ENCODE measurements at regions not wholly inside any gene's neighbourhood (a gene's known extent, or its start where the extent isn't known, plus 50 kb on each side); places are given as distances from the start of the nearest gene placed in this dataset.

DNA sequence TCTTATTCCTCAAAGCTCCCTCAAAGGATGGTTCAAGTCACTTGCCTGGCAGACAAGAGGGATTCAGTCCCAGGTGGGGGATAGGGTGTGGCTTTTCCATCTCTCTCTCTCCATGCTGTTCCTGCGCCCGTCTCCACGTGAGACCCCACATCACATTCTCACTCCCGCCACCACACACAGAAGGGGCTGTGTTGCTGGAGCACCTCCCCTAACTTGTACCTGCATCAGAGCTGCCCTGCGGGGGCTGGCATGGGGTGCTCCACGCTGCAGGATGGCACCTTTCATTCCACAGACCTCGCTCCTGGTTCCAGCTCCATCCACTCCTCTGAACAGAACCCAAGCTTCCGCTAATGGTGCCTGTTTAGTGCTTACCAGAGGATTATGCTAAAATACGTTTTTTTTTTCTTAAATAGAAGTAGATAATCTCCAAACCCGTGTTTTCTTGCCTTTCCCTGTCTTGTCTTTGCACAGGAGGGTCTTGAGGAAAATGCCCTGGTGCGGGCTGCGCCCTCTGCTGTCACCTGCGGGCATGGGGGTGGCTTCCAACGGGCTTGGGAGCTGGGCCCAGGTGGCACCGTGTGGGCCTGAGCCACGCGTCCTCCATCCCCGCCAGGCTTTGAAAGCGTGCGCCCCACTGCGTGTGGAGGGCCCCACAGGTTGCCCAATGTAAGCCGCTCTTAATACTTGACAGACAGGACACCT lies 985.6 kb downstream of the BRD1 start:
- Histone ChIP-seq H3K4me1 (ENCODE audit: control insufficient read depth, insufficient read depth, low read length) (no peaks in the 10 kb centered on the region), H3K9me3 (ENCODE audit: control insufficient read depth in 2 of 2, low read length in 2 of 2) (peaks cover 0 to 7% of the 10 kb centered on the region in 2 donors), H3K9ac (ENCODE audit: low read length in 2 of 2) (no peak overlapping the region), H3K27me3 (ENCODE audit: control insufficient read depth in 1 of 2, insufficient read depth in 2 of 2, low read length in 2 of 2) (peaks cover 2 to 3% of the 10 kb centered on the region in 2 donors), H3K27ac (ENCODE audit: low read length) (no peak overlapping the region), H3K36me3 (ENCODE audit: control insufficient read depth in 2 of 2, insufficient read depth in 2 of 2, low read length in 2 of 2) (no peaks in the 10 kb centered on the region), H3K4me3 (ENCODE audit: low read length in 2 of 2) (no peak overlapping the region)

DNA sequence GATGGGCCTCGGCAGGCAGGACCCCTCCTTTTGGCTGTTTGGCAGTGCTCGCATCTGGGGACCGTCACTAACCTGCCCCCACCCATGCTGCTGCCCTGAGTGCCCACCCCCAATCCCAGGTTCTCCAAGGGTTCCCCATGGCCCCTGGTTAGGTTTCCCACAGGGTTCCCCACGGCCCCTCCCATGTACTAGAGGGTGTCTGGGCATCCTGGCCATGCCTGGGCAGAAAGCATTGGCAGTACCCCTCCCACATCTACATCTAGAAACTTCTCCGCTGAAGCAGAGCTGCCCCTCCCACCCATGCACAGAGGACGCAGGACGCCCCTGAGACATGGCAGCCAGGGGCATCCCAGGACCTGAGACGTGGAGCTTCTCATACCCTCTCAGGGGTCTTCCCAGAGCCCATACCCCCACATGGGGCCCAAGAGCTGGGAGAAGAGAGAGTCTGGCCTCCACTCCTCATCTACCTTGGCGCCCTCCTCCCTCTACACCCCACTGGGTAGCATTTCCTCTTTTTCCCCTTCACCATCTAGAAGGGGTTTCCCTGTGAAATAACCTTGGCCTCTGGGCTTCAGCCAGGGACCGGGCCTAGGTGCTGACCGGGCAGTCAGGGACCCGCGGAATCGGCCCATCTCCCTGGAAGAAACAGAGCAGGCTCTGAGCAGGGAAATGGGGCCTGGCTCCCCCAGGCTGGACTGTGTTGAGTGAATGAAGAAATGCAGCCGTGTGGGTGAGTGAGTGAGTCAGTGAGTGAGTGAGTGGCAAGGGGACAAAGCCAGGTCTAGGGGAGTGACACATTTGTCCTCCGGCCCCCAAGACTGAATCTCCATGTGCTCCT lies 987.3 kb downstream of the BRD1 start:
- no peak overlapping the region for H3K9ac ChIP-seq (ENCODE audit: low read length in 2 of 2)
- H3K9me3 ChIP-seq (ENCODE audit: control insufficient read depth in 2 of 2, low read length in 2 of 2) = peaks cover 0 to 7% of the 10 kb centered on the region in 2 donors
- no peak overlapping the region for H3K4me3 ChIP-seq (ENCODE audit: low read length in 2 of 2)
- no peaks in the 10 kb centered on the region for H3K4me1 ChIP-seq (ENCODE audit: control insufficient read depth, insufficient read depth, low read length)
- H3K27ac ChIP-seq (ENCODE audit: low read length) = no peak overlapping the region
- H3K27me3 ChIP-seq (ENCODE audit: control insufficient read depth in 1 of 2, insufficient read depth in 2 of 2, low read length in 2 of 2) = peaks cover 2 to 6% of the 10 kb centered on the region in 2 donors
- no peaks in the 10 kb centered on the region for H3K36me3 ChIP-seq (ENCODE audit: control insufficient read depth in 2 of 2, insufficient read depth in 2 of 2, low read length in 2 of 2)

GRCh38 chr22:48838846-48839730 lies 988.6 kb downstream of the BRD1 start:
- H3K4me3 ChIP-seq (ENCODE audit: low read length in 2 of 2) = no peak overlapping the region
- peaks cover 2 to 3% of the 10 kb centered on the region in 2 donors for H3K27me3 ChIP-seq (ENCODE audit: control insufficient read depth in 1 of 2, insufficient read depth in 2 of 2, low read length in 2 of 2)
- no peak overlapping the region for H3K9ac ChIP-seq (ENCODE audit: low read length in 2 of 2)
- no peaks in the 10 kb centered on the region for H3K4me1 ChIP-seq (ENCODE audit: control insufficient read depth, insufficient read depth, low read length)
- peaks cover 0 to 7% of the 10 kb centered on the region in 2 donors for H3K9me3 ChIP-seq (ENCODE audit: control insufficient read depth in 2 of 2, low read length in 2 of 2)
- no peaks in the 10 kb centered on the region for H3K36me3 ChIP-seq (ENCODE audit: control insufficient read depth in 2 of 2, insufficient read depth in 2 of 2, low read length in 2 of 2)
- no peak overlapping the region for H3K27ac ChIP-seq (ENCODE audit: low read length)

DNA sequence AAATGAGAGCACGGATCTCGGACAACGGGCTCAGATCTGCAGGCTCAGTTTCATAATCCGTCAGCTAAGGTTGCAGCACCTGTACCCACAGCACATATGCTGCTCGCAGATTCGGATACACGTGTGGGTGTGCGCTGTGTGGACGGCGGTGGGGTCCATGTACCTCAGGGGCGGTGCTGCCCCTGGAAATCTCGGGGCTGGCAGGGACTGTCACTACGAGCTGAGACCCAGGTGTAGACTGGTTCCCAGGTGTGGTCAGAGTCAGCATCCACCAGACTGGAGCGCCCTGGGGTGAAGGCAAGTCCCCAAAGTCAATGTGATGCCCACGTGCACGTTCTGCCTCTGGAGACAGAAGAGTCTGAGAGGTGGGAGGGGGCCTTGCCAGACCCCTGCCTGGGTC lies 989.3 kb downstream of the BRD1 start:
- Histone ChIP-seq H3K9me3 (ENCODE audit: control insufficient read depth in 2 of 2, low read length in 2 of 2) (peaks cover under 1 to 7% of the 10 kb centered on the region in 2 donors), H3K36me3 (ENCODE audit: control insufficient read depth in 2 of 2, insufficient read depth in 2 of 2, low read length in 2 of 2) (no peaks in the 10 kb centered on the region), H3K27ac (ENCODE audit: low read length) (no peak overlapping the region), H3K4me1 (ENCODE audit: control insufficient read depth, insufficient read depth, low read length) (no peaks in the 10 kb centered on the region), H3K27me3 (ENCODE audit: control insufficient read depth in 1 of 2, insufficient read depth in 2 of 2, low read length in 2 of 2) (peaks cover 3 to 5% of the 10 kb centered on the region in 2 donors), H3K4me3 (ENCODE audit: low read length in 2 of 2) (no peak overlapping the region), H3K9ac (ENCODE audit: low read length in 2 of 2) (no peak overlapping the region)

DNA sequence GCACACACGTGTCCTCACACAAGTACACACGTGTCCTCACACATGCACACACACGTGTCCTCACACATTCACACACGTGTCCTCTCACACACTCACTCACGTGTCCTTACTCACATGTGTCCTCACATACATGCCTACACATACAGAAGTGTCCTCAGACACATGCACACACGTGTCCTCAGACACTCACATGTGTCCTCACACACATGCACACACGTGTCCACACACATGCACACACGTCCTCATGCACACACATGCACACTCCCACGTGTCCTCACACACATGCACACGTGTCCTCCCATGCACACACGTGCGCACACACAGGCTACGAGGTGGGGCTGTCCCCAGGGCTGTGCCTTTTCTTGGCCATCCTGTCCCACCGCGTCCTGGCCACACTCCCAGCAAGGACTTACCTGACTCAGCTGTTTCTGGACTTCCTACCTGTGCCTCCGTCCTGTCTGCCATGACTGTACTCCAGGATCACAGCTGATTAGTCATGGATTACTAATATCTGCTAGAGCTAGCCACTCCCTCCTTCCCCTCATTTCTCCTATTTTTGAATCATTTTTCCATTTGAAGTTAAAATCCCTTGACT lies 990.2 kb downstream of the BRD1 start:
- Histone ChIP-seq H3K36me3 (ENCODE audit: control insufficient read depth in 2 of 2, insufficient read depth in 2 of 2, low read length in 2 of 2) (no peaks in the 10 kb centered on the region), H3K9me3 (ENCODE audit: control insufficient read depth in 2 of 2, low read length in 2 of 2) (peaks cover 5 to 7% of the 10 kb centered on the region in 2 donors), H3K4me1 (ENCODE audit: control insufficient read depth, insufficient read depth, low read length) (no peaks in the 10 kb centered on the region), H3K27ac (ENCODE audit: low read length) (no peak overlapping the region), H3K9ac (ENCODE audit: low read length in 2 of 2) (no peak overlapping the region), H3K4me3 (ENCODE audit: low read length in 2 of 2) (no peak overlapping the region), H3K27me3 (ENCODE audit: control insufficient read depth in 1 of 2, insufficient read depth in 2 of 2, low read length in 2 of 2) (peaks cover 3 to 7% of the 10 kb centered on the region in 2 donors)

DNA sequence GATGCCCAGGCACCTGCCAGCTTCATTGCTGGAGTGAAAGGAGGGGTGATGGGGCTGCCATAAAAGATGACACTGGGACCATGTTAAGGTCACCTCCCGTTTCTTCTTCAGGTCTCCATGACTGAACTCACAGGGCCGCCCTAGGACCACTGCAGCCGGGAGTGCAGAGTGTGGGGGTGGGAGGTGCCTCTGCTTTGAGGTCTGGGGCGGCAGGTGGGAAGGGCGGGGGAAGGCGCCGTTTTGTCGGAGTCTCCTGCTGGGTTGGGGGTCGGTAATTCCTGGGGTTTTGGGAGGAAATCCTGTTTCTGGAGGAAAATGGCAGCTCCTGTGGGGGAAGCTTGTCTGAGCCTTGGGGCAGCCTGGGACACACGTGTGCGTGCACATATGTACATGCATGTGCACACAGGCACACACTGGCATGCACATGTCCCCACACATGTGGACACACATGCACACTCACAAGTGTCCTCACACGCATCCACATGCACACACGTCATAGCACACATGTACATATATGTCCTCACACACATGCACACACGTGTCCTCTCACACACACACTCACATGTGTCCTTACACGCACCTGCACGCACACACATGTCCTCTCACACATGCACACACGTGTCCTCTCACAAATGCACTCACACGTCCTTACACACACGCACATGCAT lies 990.9 kb downstream of the BRD1 start:
- peaks cover 3 to 7% of the 10 kb centered on the region in 2 donors for H3K27me3 ChIP-seq (ENCODE audit: control insufficient read depth in 1 of 2, insufficient read depth in 2 of 2, low read length in 2 of 2)
- H3K36me3 ChIP-seq (ENCODE audit: control insufficient read depth in 2 of 2, insufficient read depth in 2 of 2, low read length in 2 of 2) = no peaks in the 10 kb centered on the region
- no peaks in the 10 kb centered on the region for H3K4me1 ChIP-seq (ENCODE audit: control insufficient read depth, insufficient read depth, low read length)
- peaks cover 5 to 7% of the 10 kb centered on the region in 2 donors for H3K9me3 ChIP-seq (ENCODE audit: control insufficient read depth in 2 of 2, low read length in 2 of 2)
- H3K4me3 ChIP-seq (ENCODE audit: low read length in 2 of 2) = no peak overlapping the region
- no peak overlapping the region for H3K27ac ChIP-seq (ENCODE audit: low read length)
- no peak overlapping the region for H3K9ac ChIP-seq (ENCODE audit: low read length in 2 of 2)

DNA sequence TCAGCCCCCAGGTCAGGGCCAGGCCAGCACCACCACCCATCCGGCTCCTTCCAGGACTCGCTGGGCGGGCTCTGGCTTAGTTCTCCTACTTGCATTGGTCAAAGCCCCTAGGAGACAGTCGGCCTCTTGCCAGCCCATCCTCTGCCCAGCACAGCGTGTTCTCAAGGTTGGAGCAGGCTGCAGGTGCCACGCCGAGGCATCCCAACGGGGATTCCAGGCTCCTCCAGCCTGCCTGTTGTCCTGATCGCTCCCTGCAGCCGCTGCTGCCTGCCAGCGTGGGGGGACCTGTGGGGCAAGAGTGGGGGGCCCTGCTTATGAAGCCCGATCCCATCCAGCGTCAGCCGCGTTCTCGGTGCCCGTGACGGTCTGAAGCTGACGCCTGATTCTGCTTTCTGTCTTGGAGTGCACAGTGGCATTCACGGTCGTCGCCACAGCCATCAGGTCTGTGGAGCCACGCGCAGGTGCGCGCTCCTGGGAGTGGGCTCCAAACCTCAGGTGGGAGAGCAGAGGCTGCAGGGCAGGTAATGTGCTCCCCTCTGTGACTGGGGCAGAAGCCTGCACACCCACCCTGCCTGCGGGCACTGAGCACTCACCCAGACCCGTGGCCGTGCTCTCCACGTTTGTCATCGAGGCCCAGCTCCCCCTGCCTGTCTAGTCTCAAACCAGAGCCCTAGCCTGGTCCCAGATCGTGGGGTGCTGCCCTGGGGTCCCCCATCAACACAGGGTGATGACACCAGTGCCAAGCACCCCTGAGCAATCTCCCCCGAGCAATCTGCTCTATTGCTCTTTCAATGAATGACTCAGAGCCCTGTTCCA lies 991.6 kb downstream of the BRD1 start:
- Histone ChIP-seq H3K27ac (ENCODE audit: low read length) (no peak overlapping the region), H3K4me1 (ENCODE audit: control insufficient read depth, insufficient read depth, low read length) (no peaks in the 10 kb centered on the region), H3K4me3 (ENCODE audit: low read length in 2 of 2) (no peak overlapping the region), H3K9me3 (ENCODE audit: control insufficient read depth in 2 of 2, low read length in 2 of 2) (peaks cover 5 to 7% of the 10 kb centered on the region in 2 donors), H3K9ac (ENCODE audit: low read length in 2 of 2) (no peak overlapping the region), H3K36me3 (ENCODE audit: control insufficient read depth in 2 of 2, insufficient read depth in 2 of 2, low read length in 2 of 2) (no peaks in the 10 kb centered on the region), H3K27me3 (ENCODE audit: control insufficient read depth in 1 of 2, insufficient read depth in 2 of 2, low read length in 2 of 2) (peaks cover 3 to 7% of the 10 kb centered on the region in 2 donors)

GRCh38 chr22:48835364-48835763 lies 992.3 kb downstream of the BRD1 start:
- no peaks in the 10 kb centered on the region for H3K36me3 ChIP-seq (ENCODE audit: control insufficient read depth in 2 of 2, insufficient read depth in 2 of 2, low read length in 2 of 2)
- no peak overlapping the region for H3K27ac ChIP-seq (ENCODE audit: low read length)
- H3K4me1 ChIP-seq (ENCODE audit: control insufficient read depth, insufficient read depth, low read length) = no peaks in the 10 kb centered on the region
- no peak overlapping the region for H3K9ac ChIP-seq (ENCODE audit: low read length in 2 of 2)
- peaks cover 3 to 7% of the 10 kb centered on the region in 2 donors for H3K27me3 ChIP-seq (ENCODE audit: control insufficient read depth in 1 of 2, insufficient read depth in 2 of 2, low read length in 2 of 2)
- no peak overlapping the region for H3K4me3 ChIP-seq (ENCODE audit: low read length in 2 of 2)
- H3K9me3 ChIP-seq (ENCODE audit: control insufficient read depth in 2 of 2, low read length in 2 of 2) = peaks cover 5 to 8% of the 10 kb centered on the region in 2 donors

- H3K27me3 ChIP-seq (ENCODE audit: control insufficient read depth in 1 of 2, insufficient read depth in 2 of 2, low read length in 2 of 2) = peaks cover 3 to 6% of the 10 kb centered on the region in 2 donors
- H3K4me1 ChIP-seq (ENCODE audit: control insufficient read depth, insufficient read depth, low read length) = no peaks in the 10 kb centered on the region
- no peak overlapping the region for H3K27ac ChIP-seq (ENCODE audit: low read length)
- peaks cover 5 to 15% of the 10 kb centered on the region in 2 donors for H3K9me3 ChIP-seq (ENCODE audit: control insufficient read depth in 2 of 2, low read length in 2 of 2)
- no peak overlapping the region for H3K4me3 ChIP-seq (ENCODE audit: low read length in 2 of 2)
- H3K36me3 ChIP-seq (ENCODE audit: control insufficient read depth in 2 of 2, insufficient read depth in 2 of 2, low read length in 2 of 2) = no peaks in the 10 kb centered on the region
- no peak overlapping the region for H3K9ac ChIP-seq (ENCODE audit: low read length in 2 of 2)
These were observed 993.3 kb downstream of the BRD1 start for GRCh38 chr22:48834404-48834803.

All from stomach smooth muscle (tissue), 2 donors.